Mesenchymal stem cell (in vitro differentiated cells and primary cell): ENCODE measurements at regions not wholly inside any gene's neighbourhood (a gene's known extent, or its start where the extent isn't known, plus 50 kb on each side); places are given as distances from the start of the nearest gene placed in this dataset.
A peak's percentile ranks its signal among the peaks of the same experiment; 100 is the strongest.
"Not testable (repeated sequence)": the region's sequence is repeated elsewhere in the genome, so short reads cannot be mapped to it uniquely, and the experiment has no call there.

Source experiments
- DNase-seq: peaks from one replicate; pipeline ENCODE4 v3.0.0-alpha.2; 2013
- H2AFZ ChIP-seq: one replicate; pipeline ENCODE4 v1.6.1; 2013; ENCODE audit warnings: low read depth, mild to moderate bottlenecking, control low read depth, inconsistent platforms, low read length, moderate library complexity
- H2AK5ac ChIP-seq: 2 replicates; pipeline ENCODE4 v1.6.1; 2013; ENCODE audit warnings: low read length, moderate library complexity, mild to moderate bottlenecking, inconsistent platforms; ENCODE audit not compliant: severe bottlenecking
- H2BK120ac ChIP-seq: one replicate; pipeline ENCODE4 v1.6.1; 2013; ENCODE audit warnings: low read depth, mild to moderate bottlenecking, inconsistent platforms, low read length, moderate library complexity
- H2BK12ac ChIP-seq, 2 experiments: one replicate each; pipeline ENCODE4 v1.6.1; 2013; ENCODE audit warnings: inconsistent platforms in 2 of 2, low read length in 2 of 2, mild to moderate bottlenecking in 2 of 2, moderate library complexity in 2 of 2, control low read depth in 1 of 2
- H2BK15ac ChIP-seq: one replicate; pipeline ENCODE4 v1.6.1; 2013; ENCODE audit warnings: mild to moderate bottlenecking, low read depth, inconsistent platforms; ENCODE audit not compliant: poor library complexity, severe bottlenecking
- H2BK5ac ChIP-seq: 2 replicates; pipeline ENCODE4 v1.6.1; 2013; ENCODE audit warnings: low read depth, mild to moderate bottlenecking, low read length, control low read depth, inconsistent platforms; ENCODE audit not compliant: poor library complexity, severe bottlenecking
- H3K14ac ChIP-seq, 2 experiments: one replicate each; pipeline ENCODE4 v1.6.1; 2013; ENCODE audit warnings: inconsistent platforms in 2 of 2, low read length in 2 of 2, control low read depth in 1 of 2, mild to moderate bottlenecking in 1 of 2, moderate library complexity in 1 of 2
- H3K18ac ChIP-seq, 2 experiments: one replicate each; pipeline ENCODE4 v1.6.1; 2013; ENCODE audit warnings: inconsistent platforms in 2 of 2, low read length in 2 of 2, control low read depth in 1 of 2, low read depth in 1 of 2, mild to moderate bottlenecking in 1 of 2
- H3K23ac ChIP-seq, 2 experiments: one replicate each; pipeline ENCODE4 v1.6.1; 2013; ENCODE audit warnings: inconsistent platforms in 2 of 2, low read length in 2 of 2, mild to moderate bottlenecking in 2 of 2, moderate library complexity in 2 of 2, control low read depth in 1 of 2
- H3K27ac ChIP-seq: 2 replicates; pipeline ENCODE4 v1.5.1; 2013; ENCODE audit warnings: mild to moderate bottlenecking, moderate library complexity, low read length, control low read depth, inconsistent platforms; ENCODE audit not compliant: poor library complexity, severe bottlenecking
- H3K27me3 ChIP-seq, 2 experiments: 2 replicates each; pipeline versions ENCODE4 v1.6.1 to v1.7.0; 2013; ENCODE audit warnings: low read length in 2 of 2, mild to moderate bottlenecking in 2 of 2, moderate library complexity in 2 of 2, control low read depth in 1 of 2, inconsistent platforms in 1 of 2; ENCODE audit not compliant: control insufficient read depth in 1 of 2, insufficient read depth in 1 of 2
- H3K36me3 ChIP-seq, 2 experiments: 2 replicates each; pipeline versions ENCODE4 v1.6.1 to v1.7.0; 2013; ENCODE audit warnings: low read length in 2 of 2, control low read depth in 1 of 2, inconsistent platforms in 1 of 2, low read depth in 1 of 2, mild to moderate bottlenecking in 1 of 2; ENCODE audit not compliant: insufficient read depth in 2 of 2, control insufficient read depth in 1 of 2
- H3K4ac ChIP-seq, 2 experiments: one replicate each; pipeline ENCODE4 v1.6.1; 2013; ENCODE audit warnings: inconsistent platforms in 2 of 2, low read length in 2 of 2, mild to moderate bottlenecking in 2 of 2, moderate library complexity in 2 of 2, control low read depth in 1 of 2, low read depth in 1 of 2
- H3K4me1 ChIP-seq: 2 replicates; pipeline ENCODE4 v1.6.1; 2013; ENCODE audit warnings: low read depth, low read length, control low read depth; ENCODE audit not compliant: control insufficient read depth, insufficient read depth
- H3K4me2 ChIP-seq: 2 replicates; pipeline ENCODE4 v1.6.1; 2013; ENCODE audit warnings: low read length, mild to moderate bottlenecking, inconsistent platforms; ENCODE audit not compliant: poor library complexity, severe bottlenecking
- H3K4me3 ChIP-seq, 2 experiments: 2 replicates each; pipeline versions ENCODE4 v1.5.1 to v1.7.0; 2013; ENCODE audit warnings: low read length in 2 of 2, mild to moderate bottlenecking in 2 of 2, control low read depth in 1 of 2, low read depth in 1 of 2; ENCODE audit not compliant: insufficient read depth in 1 of 2
- H3K79me1 ChIP-seq: replicated peaks from 2 replicates; pipeline ENCODE4 v1.6.1; 2013; ENCODE audit warnings: mild to moderate bottlenecking, control low read depth, low read length, inconsistent platforms; ENCODE audit not compliant: poor library complexity, severe bottlenecking
- H3K9ac ChIP-seq: 2 replicates; pipeline ENCODE4 v1.7.0; 2013; ENCODE audit warnings: mild to moderate bottlenecking, low read length, moderate library complexity
- H3K9me3 ChIP-seq: 2 replicates; pipeline ENCODE4 v1.7.0; 2013; ENCODE audit warnings: mild to moderate bottlenecking, low read length; ENCODE audit not compliant: control insufficient read depth
- H4K8ac ChIP-seq: one replicate; pipeline ENCODE4 v1.6.1; 2013; ENCODE audit warnings: inconsistent platforms, mild to moderate bottlenecking, low read length, moderate library complexity
- H4K91ac ChIP-seq: one replicate; pipeline ENCODE4 v1.6.1; 2013; ENCODE audit warnings: mild to moderate bottlenecking, low read length, inconsistent platforms
- WGBS: methylation state at CpG from one replicate; pipeline ENCODE4 v1.1.7; 2013; ENCODE audit warnings: mixed read lengths; 5-methylcytosine and 5-hydroxymethylcytosine counted together

- not testable (repeated sequence) for H4K91ac ChIP-seq, H3K14ac ChIP-seq, H3K4ac ChIP-seq, DNase-seq, H3K27me3 ChIP-seq, H3K23ac ChIP-seq, H2AFZ ChIP-seq, H3K9ac ChIP-seq, H2BK120ac ChIP-seq, H3K27ac ChIP-seq, H2BK12ac ChIP-seq, H3K4me2 ChIP-seq, H3K4me1 ChIP-seq, H3K18ac ChIP-seq, H3K36me3 ChIP-seq, H4K8ac ChIP-seq, H2BK15ac ChIP-seq, H3K4me3 ChIP-seq, H3K9me3 ChIP-seq, H2BK5ac ChIP-seq, H3K79me1 ChIP-seq, H2AK5ac ChIP-seq
- WGBS = 89% methylated on average over 2 of the region's 4 CpGs
Measured at GRCh38 chr2:215889240-215889969, 123.9 kb downstream of the MREG start.

GRCh38 chr2:215888680-215889079 lies 124.7 kb downstream of the MREG start:
- Histone ChIP-seq H2BK15ac (no peak overlapping the region), H4K8ac (no peak overlapping the region), H3K18ac (no peak overlapping the region), H2BK12ac (no peak overlapping the region), H3K4me2 (no peak overlapping the region), H2AFZ (no peak overlapping the region), H3K4me1 (no peaks in the 10 kb centered on the region), H2BK120ac (peak overlapping the region; percentile 12), H3K4me3 (no peak overlapping the region), H3K36me3 (no peaks in the 10 kb centered on the region), H3K27me3 (no peaks in the 10 kb centered on the region), H3K27ac (no peak overlapping the region), H2BK5ac (no peak overlapping the region), H3K79me1 (no peaks in the 10 kb centered on the region), H4K91ac (no peak overlapping the region), H3K23ac (no peak overlapping the region), H2AK5ac (no peak overlapping the region), H3K9ac (no peak overlapping the region), H3K4ac (no peak overlapping the region), H3K14ac (no peak overlapping the region), H3K9me3 (no peaks in the 10 kb centered on the region)
- WGBS = 80% methylated on average over 1 of the region's 2 CpGs
- no peak for DNase-seq

GRCh38 chr2:215887303-215887702 lies 126.0 kb downstream of the MREG start:
- DNase-seq = no peak
- no peak overlapping the region for H2BK120ac ChIP-seq
- 70% methylated on average over 2 of the region's 2 CpGs for WGBS
- H3K23ac ChIP-seq = no peak overlapping the region
- H3K27me3 ChIP-seq = no peaks in the 10 kb centered on the region
- peak overlapping the region in 1 of 2 experiments; percentile 4 for H3K18ac ChIP-seq
- no peak overlapping the region for H2BK12ac ChIP-seq
- no peak overlapping the region for H2BK15ac ChIP-seq
- H3K9ac ChIP-seq = no peak overlapping the region
- no peak overlapping the region for H2AK5ac ChIP-seq
- H3K36me3 ChIP-seq = no peaks in the 10 kb centered on the region
- H4K8ac ChIP-seq = no peak overlapping the region
- H3K14ac ChIP-seq = no peak overlapping the region
- no peak overlapping the region for H2BK5ac ChIP-seq
- H3K4me3 ChIP-seq = no peak overlapping the region
- no peak overlapping the region for H3K27ac ChIP-seq
- H4K91ac ChIP-seq = no peak overlapping the region
- H3K9me3 ChIP-seq = peaks cover 3% of the 10 kb centered on the region
- no peaks in the 10 kb centered on the region for H3K4me1 ChIP-seq
- H3K4ac ChIP-seq = no peak overlapping the region
- H3K79me1 ChIP-seq = no peaks in the 10 kb centered on the region
- no peak overlapping the region for H3K4me2 ChIP-seq
- no peak overlapping the region for H2AFZ ChIP-seq

- H2BK12ac ChIP-seq = no peak overlapping the region
- no peak overlapping the region for H3K14ac ChIP-seq
- no peaks in the 10 kb centered on the region for H3K4me1 ChIP-seq
- 97% methylated on average over 7 of the region's 7 CpGs for WGBS
- H3K23ac ChIP-seq = no peak overlapping the region
- H3K27me3 ChIP-seq = no peaks in the 10 kb centered on the region
- no peak overlapping the region for H3K4me3 ChIP-seq
- no peak overlapping the region for H2AFZ ChIP-seq
- no peak for DNase-seq
- no peak overlapping the region for H3K9ac ChIP-seq
- H4K91ac ChIP-seq = no peak overlapping the region
- no peak overlapping the region for H3K4ac ChIP-seq
- no peak overlapping the region for H4K8ac ChIP-seq
- H2BK120ac ChIP-seq = no peak overlapping the region
- no peak overlapping the region for H3K18ac ChIP-seq
- no peak overlapping the region for H2AK5ac ChIP-seq
- no peaks in the 10 kb centered on the region for H3K79me1 ChIP-seq
- peaks cover 3% of the 10 kb centered on the region for H3K9me3 ChIP-seq
- H3K27ac ChIP-seq = no peak overlapping the region
- no peaks in the 10 kb centered on the region for H3K36me3 ChIP-seq
- H3K4me2 ChIP-seq = no peak overlapping the region
- peak overlapping the region; percentile 17 for H2BK15ac ChIP-seq
- no peak overlapping the region for H2BK5ac ChIP-seq
Measured at GRCh38 chr2:215886022-215886421, 127.3 kb downstream of the MREG start.
